ENCODE measurements at regions not wholly inside any gene's neighbourhood (a gene's known extent, or its start where the extent isn't known, plus 50 kb on each side); places are given as distances from the start of the nearest gene placed in this dataset.
"Not testable (repeated sequence)": the region's sequence is repeated elsewhere in the genome, so short reads cannot be mapped to it uniquely, and the experiment has no call there.

GRCh38 chr2:195531754-195532153, 125.3 kb upstream of the SLC39A10 start:
- H3K79me1 ChIP-seq (ENCODE audit: low read depth, low read length) = no peaks in the 10 kb centered on the region
- no peak overlapping the region for H3K18ac ChIP-seq (ENCODE audit: extremely low read depth, low read length)
- no peaks in the 10 kb centered on the region for H3K23me2 ChIP-seq (ENCODE audit: low read depth, low read length)
- ChIA-PET POLR2A (ENCODE audit: partially characterized antibody) (no interaction called here), CTCF (ENCODE audit: partially characterized antibody) (no interaction called here)
- H2BK20ac ChIP-seq (ENCODE audit: low read length) = no peak overlapping the region
- H3K4me1 ChIP-seq (replicated peaks in 1 of 4; ENCODE audit: control insufficient read depth in 3 of 4, insufficient read depth in 4 of 4, low read length in 3 of 4) = peaks cover 0 to 7% (median 0%) of the 10 kb centered on the region in 4 experiments; a peak in 1 of 7 replicates
- no peak overlapping the region for H4K8ac ChIP-seq (ENCODE audit: extremely low read depth, insufficient read depth, low read length)
- H2BK12ac ChIP-seq (ENCODE audit: low read depth, low read length) = no peak overlapping the region
- no peaks in the 10 kb centered on the region for H4K20me1 ChIP-seq (replicated peaks in 1 of 2; ENCODE audit: control insufficient read depth in 1 of 2, insufficient read depth in 2 of 2, low read length in 2 of 2)
- H2BK5ac ChIP-seq (ENCODE audit: low read depth, low read length) = no peak overlapping the region
- DNase-seq (ENCODE audit: low read depth in 1 of 2, low spot score in 2 of 2) (no peak), FAIRE-seq (no peak)
- no peak overlapping the region for H2AK5ac ChIP-seq (ENCODE audit: low read depth, low read length)
- TF ChIP-seq SRF (IDR thresholded peaks at IDR 0.05; ENCODE audit: low read depth, low read length) = no peak
- no peak overlapping the region for H2BK15ac ChIP-seq (ENCODE audit: low read length)
- H3K23ac ChIP-seq (ENCODE audit: insufficient read length) = no peak overlapping the region
- peaks cover 0 to 1% (median 0%) of the 10 kb centered on the region in 4 experiments; a peak in 1 of 7 replicates for H3K27me3 ChIP-seq (replicated peaks in 1 of 4; ENCODE audit: control insufficient read depth in 3 of 4, extremely low read depth in 1 of 4, insufficient read depth in 3 of 4, low read length in 3 of 4)
- H3K36me3 ChIP-seq (ENCODE audit: control insufficient read depth in 2 of 4, insufficient read depth in 4 of 4, low read length in 3 of 4) = no peaks in the 10 kb centered on the region
- no peak overlapping the region for H3K9ac ChIP-seq (replicated peaks in 1 of 4; ENCODE audit: extremely low read depth in 1 of 4, low read depth in 3 of 4, low read length in 3 of 4)
- H3K14ac ChIP-seq (ENCODE audit: insufficient read length) = no peak overlapping the region
- no peaks in the 10 kb centered on the region for H3K9me3 ChIP-seq (ENCODE audit: insufficient read depth in 2 of 2, low read depth in 1 of 2, low read length in 1 of 2)
- H4K5ac ChIP-seq (ENCODE audit: insufficient read length, low read depth, low read length) = no peak overlapping the region
- H4K91ac ChIP-seq (replicated peaks; ENCODE audit: insufficient read length, low read length) = no peak overlapping the region
- no peak overlapping the region for H3K4me2 ChIP-seq (ENCODE audit: insufficient read depth in 1 of 2, low read depth in 2 of 2, low read length in 2 of 2)
- H3K27ac ChIP-seq (ENCODE audit: low read depth, low read length) = no peak overlapping the region
- 92% methylated on average over 2 of the region's 2 CpGs; no CpG with 5 or more reads in 1 of the 2 experiments for WGBS, 2 experiments (ENCODE audit: extremely low coverage in 1 of 2, insufficient coverage in 1 of 2, insufficient read length in 1 of 2, insufficient replicate concordance in 2 of 2, low coverage in 1 of 2, low lambda C conversion rate in 2 of 2, missing lambda C conversion rate in 1 of 2)
- H3K4ac ChIP-seq (replicated peaks; ENCODE audit: insufficient read length, low read depth, low read length) = no peak overlapping the region
- H3K4me3 ChIP-seq (ENCODE audit: extremely low read depth in 1 of 4, insufficient read depth in 2 of 4, low read depth in 3 of 4, low read length in 4 of 4) = no peak overlapping the region
- H2BK120ac ChIP-seq (replicated peaks; ENCODE audit: low read depth, low read length) = no peak overlapping the region
- no peaks in the 10 kb centered on the region for H3K79me2 ChIP-seq (ENCODE audit: control insufficient read depth in 1 of 2, insufficient read depth in 2 of 2, low read length in 2 of 2)
- H2AFZ ChIP-seq (ENCODE audit: low read length) = no peak overlapping the region
- no peak overlapping the region for H3K56ac ChIP-seq (replicated peaks; ENCODE audit: insufficient read length, low read depth, low read length)

DNA sequence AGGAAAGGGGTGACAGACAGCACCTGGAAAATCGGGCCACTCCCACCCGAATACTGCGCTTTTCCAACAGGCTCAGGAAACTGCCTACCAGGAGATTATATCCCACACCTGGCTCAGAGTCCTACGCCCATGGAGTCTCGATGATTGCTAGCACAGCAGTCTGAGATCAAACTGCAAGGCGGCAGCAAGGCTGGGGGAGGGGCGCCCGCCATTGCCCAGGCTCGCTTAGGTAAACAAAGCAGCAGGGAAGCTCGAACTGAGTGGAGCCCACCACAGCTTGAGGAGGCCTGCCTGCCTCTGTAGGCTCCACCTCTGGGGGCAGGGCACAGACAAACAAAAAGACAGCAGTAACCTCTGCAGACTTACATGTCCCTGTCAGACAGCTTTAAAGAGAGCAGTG, 133.8 kb upstream of the SLC39A10 start:
- H3K27me3 ChIP-seq (replicated peaks in 1 of 4; ENCODE audit: control insufficient read depth in 3 of 4, extremely low read depth in 1 of 4, insufficient read depth in 3 of 4, low read length in 3 of 4); H3K9ac ChIP-seq (replicated peaks in 1 of 4; ENCODE audit: extremely low read depth in 1 of 4, low read depth in 3 of 4, low read length in 3 of 4); H2AK5ac ChIP-seq (ENCODE audit: low read depth, low read length); H3K36me3 ChIP-seq (ENCODE audit: control insufficient read depth in 2 of 4, insufficient read depth in 4 of 4, low read length in 3 of 4); H3K79me1 ChIP-seq (ENCODE audit: low read depth, low read length); H3K79me2 ChIP-seq (ENCODE audit: control insufficient read depth in 1 of 2, insufficient read depth in 2 of 2, low read length in 2 of 2); H3K27ac ChIP-seq (ENCODE audit: low read depth, low read length); H3K23me2 ChIP-seq (ENCODE audit: low read depth, low read length); H3K4me2 ChIP-seq (ENCODE audit: insufficient read depth in 1 of 2, low read depth in 2 of 2, low read length in 2 of 2); H3K9me3 ChIP-seq (ENCODE audit: insufficient read depth in 2 of 2, low read depth in 1 of 2, low read length in 1 of 2); H4K8ac ChIP-seq (ENCODE audit: extremely low read depth, insufficient read depth, low read length); H4K5ac ChIP-seq (ENCODE audit: insufficient read length, low read depth, low read length); H3K14ac ChIP-seq (ENCODE audit: insufficient read length); H3K18ac ChIP-seq (ENCODE audit: extremely low read depth, low read length); H2BK15ac ChIP-seq (ENCODE audit: low read length); H2BK120ac ChIP-seq (replicated peaks; ENCODE audit: low read depth, low read length); H2BK5ac ChIP-seq (ENCODE audit: low read depth, low read length); FAIRE-seq; H2AFZ ChIP-seq (ENCODE audit: low read length); H3K4me3 ChIP-seq (ENCODE audit: extremely low read depth in 1 of 4, insufficient read depth in 2 of 4, low read depth in 3 of 4, low read length in 4 of 4); H3K23ac ChIP-seq (ENCODE audit: insufficient read length); H4K20me1 ChIP-seq (replicated peaks in 1 of 2; ENCODE audit: control insufficient read depth in 1 of 2, insufficient read depth in 2 of 2, low read length in 2 of 2); H3K4ac ChIP-seq (replicated peaks; ENCODE audit: insufficient read length, low read depth, low read length); H4K91ac ChIP-seq (replicated peaks; ENCODE audit: insufficient read length, low read length); H3K4me1 ChIP-seq (replicated peaks in 1 of 4; ENCODE audit: control insufficient read depth in 3 of 4, insufficient read depth in 4 of 4, low read length in 3 of 4); H2BK20ac ChIP-seq (ENCODE audit: low read length); H3K56ac ChIP-seq (replicated peaks; ENCODE audit: insufficient read length, low read depth, low read length): not testable (repeated sequence)
- ChIA-PET CTCF (ENCODE audit: partially characterized antibody) (interaction anchor here (1.4 to 3.6 kb wide), 2 partner anchors 25 to 64 kb away, joined by 3 to 12 read pairs; no protein-coding TSS in a partner anchor), POLR2A (ENCODE audit: partially characterized antibody) (interaction anchor here (1.7 kb wide), 1 partner anchor 25 kb away, joined by 5 read pairs; no protein-coding TSS in a partner anchor)
- peak in 1 of 2 experiments; percentile 63 for DNase-seq (ENCODE audit: low read depth in 1 of 2, low spot score in 2 of 2)
- 75% methylated on average over 10 of the region's 10 CpGs; no CpG with 5 or more reads in 1 of the 2 experiments for WGBS, 2 experiments (ENCODE audit: extremely low coverage in 1 of 2, insufficient coverage in 1 of 2, insufficient read length in 1 of 2, insufficient replicate concordance in 2 of 2, low coverage in 1 of 2, low lambda C conversion rate in 2 of 2, missing lambda C conversion rate in 1 of 2)
- H2BK12ac ChIP-seq (ENCODE audit: low read depth, low read length) = peak overlapping the region; percentile 61; the same call in 1 of the 2 replicates
